Fibroblast of peridontal ligament (primary cell): ENCODE measurements at regions not wholly inside any gene's neighbourhood (a gene's known extent, or its start where the extent isn't known, plus 50 kb on each side); places are given as distances from the start of the nearest gene placed in this dataset.
"Not testable (repeated sequence)": the region's sequence is repeated elsewhere in the genome, so short reads cannot be mapped to it uniquely, and the experiment has no call there.

Experiments used
- DNase-seq: peaks from one replicate; pipeline ENCODE4 v3.0.0-alpha.2; 2010; ENCODE audit errors: extremely low read depth

DNA sequence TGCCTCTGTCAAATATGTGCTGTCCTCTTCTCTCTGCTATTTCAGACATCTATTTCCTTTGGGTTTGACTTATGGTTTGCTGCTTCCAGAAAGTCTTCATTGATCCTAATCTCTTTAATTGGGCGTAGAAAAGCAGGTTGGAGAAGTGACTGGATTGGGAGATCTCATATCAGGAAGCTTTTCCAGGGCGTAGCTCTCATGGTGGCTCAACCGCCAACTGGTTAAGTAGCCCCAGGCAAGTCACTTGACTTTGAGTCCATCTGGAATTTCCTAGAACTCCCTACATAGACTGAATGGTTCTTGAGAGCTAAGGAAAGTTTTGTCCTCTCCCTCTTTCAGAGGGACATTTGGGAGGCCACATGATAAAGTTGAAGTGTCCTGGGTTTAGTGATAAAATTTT, 192.3 kb upstream of the GLRA1 start:
- no peak for DNase-seq

DNA sequence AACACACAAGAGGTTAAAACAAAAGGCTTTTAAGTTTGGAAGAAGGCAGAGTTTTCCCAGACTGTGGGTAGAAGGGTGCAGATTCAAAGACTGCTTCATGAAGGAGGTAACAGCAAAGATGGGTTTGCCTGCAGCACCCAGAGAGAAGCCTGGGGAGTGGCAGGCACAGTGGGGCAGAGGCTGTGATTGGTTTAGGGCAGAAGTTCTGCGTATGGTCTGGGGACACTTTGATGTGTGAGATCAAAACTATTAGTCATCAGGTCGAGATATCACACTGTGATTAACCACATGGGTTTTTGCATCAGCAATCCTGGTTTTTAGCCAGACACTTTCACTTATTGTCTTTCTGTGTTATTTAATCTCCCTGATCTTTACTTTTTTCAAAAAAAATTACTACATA, 188.8 kb upstream of the GLRA1 start:
- no peak for DNase-seq

DNA sequence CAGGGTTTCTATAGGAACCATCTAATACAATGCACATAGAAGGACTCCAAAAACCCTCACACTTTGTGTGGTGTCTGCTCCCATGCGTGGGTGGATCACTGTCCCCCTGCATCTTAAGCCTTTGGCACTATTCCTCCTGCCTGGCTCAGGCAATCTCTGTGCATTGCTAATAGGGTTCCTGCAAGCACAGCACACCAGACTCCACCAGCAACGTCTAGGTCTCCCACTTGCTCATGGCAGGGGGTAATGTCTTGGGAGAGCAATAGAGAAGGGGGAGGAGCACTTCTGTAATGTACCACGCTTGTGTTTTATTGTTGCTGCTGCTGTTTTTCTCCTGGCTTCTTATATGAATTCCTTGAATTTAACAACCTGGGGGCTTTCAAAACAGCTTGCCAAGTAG, 182.6 kb upstream of the GLRA1 start:
- no peak for DNase-seq

DNA sequence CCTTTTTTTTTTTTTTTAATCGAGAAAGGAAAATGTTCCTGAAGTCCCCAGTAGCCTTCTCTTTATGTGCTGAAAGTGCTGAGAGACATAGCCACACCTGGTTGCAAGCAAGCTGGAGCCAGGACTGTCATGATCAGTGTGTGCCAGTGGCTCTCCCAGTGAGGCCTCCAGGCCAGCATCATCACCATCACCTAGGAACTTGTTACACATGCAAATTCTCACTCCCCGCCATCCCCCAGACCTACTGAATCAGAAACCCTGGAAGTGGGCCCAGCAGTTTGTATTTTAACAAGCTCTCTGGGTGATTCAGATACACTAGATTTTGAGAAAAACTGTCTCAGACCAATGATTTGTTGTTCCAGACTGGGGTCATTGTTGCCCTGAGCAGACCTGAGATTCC, 181.9 kb upstream of the GLRA1 start:
- no peak for DNase-seq

DNA sequence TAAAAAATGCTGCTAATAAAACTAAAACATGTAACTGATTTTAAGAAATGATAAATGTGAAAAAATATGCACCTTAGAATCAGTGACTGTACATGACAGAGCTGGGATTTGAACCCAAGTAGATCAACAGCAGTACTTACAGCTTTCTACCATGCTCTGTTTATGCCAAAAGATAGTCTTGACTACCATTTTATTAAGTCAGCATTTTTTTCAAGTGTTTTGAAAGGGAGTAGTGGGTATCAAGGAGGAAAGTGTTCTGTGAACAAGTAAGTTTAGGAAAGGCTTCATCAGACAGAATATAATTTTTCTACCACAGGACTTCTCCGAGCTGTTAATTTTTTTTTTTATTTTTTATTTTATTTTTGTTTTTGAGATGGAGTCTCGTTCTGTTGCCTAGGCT, 180.4 kb upstream of the GLRA1 start:
- no peak for DNase-seq

DNA sequence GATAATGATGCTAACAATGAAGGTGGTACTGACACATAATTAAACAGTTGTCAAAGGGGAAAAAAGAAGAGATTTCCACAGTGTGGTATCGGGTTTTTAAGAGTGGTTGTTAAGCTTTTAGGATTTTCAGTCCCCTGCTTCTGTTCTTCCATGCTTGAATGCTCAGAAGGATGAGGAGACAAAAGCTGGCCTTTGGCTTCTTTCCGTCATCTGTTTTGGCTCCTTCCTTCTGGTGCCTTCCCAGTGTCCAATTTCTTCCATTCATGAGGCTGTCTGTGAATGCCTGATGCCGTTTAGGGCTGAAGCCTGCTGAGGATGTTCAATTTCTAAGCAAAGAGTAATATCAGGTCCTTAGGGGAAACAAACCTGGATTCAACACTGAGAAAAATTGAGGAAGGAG, 179.6 kb upstream of the GLRA1 start:
- DNase-seq: no peak

DNA sequence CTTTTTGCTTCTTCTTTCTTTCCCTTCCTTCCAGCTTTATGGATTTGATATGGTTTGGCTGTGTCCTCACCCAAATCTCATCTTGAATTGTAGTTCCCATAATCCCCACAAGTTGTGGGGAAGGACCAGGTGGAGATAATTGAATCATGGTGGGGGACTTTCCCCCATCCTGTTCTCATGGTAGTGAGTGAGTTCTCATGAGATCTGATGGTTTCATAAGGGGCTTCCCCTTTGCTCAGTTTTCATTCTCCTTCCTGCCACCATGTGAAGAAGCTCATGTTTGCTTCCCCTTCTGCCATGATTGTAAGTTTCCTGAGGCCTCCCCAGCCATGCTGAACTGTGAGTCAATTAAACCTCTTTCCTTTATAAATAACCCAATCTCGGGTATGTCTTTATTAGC, 178.3 kb upstream of the GLRA1 start:
- DNase-seq: not testable (repeated sequence)

DNA sequence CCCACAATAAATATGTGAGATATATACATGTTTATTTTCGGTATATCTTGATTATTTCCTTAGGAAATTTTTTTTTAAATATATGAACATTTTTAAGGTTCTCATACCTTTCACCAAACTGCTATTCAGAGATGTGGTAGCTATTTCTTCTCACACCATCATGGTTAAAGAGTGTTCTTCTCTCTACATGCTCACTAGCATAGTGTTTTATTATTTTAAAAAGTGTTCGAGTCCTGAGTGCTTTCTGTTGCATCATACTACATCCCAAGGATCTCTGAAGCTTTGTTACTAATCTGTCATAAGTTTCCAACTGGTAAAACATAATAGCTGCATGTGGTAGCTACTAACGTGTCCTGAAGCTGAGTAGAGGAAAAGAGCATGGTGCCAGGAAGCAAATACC, 177.4 kb upstream of the GLRA1 start:
- DNase-seq: no peak

DNA sequence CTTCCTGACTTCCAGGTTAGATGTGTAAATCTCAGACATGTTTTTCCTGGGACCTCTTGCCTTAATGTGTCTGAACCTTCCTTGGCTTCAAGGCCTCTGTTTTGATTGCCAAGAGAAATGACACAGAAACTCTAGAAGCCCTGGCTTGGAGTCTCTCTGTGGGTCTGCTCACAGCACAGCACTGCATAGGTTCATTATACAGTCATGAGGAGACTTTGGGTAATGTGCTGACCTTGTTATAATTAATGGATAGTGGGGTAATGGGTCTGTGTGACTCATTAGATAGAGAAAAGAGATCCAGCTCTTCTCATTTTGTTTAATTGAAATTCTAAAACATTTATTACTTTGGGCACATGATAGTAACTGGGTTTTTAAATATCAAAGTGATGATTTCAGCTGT, 175.8 kb upstream of the GLRA1 start:
- DNase-seq: no peak

DNA sequence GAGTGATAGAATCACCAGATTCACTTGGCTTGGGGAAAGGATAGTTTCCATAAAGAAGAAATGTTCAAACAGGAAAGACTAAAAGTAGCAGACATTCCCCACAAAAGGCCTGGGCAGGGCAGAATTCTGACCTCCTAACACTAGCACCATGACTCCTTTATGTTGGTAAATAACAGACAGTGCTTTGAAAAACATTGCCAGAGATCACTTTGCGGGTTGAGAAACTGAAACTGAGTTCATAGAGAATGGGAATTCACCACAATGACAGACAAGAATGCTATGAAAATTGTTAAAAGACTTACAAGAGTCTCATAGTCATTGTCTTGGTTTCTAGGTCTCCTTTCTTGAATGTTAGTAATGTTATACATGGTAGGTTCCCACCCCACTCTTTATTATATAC, 172.5 kb upstream of the GLRA1 start:
- DNase-seq: no peak

DNA sequence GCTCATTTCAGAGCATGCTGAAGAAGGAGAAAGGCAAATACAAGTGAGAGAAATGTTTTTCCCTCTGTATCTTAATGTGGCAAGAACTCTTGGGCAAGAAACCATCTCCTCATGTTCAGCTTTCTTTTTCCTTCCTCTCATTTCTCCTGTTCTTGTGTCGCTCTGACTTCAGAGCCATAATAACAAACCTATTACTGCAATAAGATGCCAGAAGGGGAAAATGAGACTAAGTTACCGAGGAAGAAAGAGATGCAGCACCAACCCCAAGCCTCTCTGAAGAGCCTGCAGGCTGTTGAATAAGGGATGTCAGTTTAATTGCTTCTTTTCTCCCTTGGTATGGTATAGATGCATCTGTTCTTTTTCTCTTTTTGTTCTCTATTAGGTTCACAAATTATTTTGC, 170.1 kb upstream of the GLRA1 start:
- no peak for DNase-seq

DNA sequence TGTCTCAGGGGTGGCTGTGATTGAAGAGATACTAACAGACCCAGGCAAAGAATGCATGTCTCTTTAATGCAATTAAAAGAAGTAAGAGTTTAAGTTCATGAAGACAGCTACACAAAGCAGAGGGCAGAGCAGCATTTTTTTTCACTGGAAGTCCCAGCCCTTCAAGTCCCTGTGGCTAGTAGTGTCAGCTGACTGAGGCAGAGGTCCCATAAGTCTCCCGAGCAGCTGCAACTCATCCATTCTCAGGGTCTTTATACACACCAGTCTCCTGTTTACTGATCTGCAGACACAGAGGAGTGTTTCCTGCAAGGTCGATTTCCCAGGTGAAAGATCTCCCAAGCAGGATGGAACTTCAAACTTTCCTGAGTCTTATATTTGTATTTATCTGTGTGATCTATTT, 169.4 kb upstream of the GLRA1 start:
- no peak for DNase-seq

DNA sequence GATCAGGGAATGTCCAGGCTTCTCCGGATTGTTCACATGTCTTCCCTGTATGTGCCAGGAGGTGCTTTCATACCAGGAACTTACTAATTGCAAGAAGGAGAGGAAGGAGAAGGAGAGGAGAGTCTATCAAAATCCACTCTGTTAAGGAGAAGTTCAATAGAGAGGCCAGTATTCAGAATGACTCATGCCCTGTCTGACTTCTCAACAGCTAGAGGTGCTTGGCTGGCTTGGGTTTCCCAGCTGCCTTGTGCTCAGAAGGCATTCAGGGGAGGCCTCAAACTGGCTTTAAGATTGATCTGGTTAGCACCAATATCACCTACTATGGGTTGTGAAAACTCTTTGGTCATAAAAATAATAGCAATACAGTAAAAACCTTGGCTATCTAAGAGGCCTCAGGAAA, 167.9 kb upstream of the GLRA1 start:
- no peak for DNase-seq

DNA sequence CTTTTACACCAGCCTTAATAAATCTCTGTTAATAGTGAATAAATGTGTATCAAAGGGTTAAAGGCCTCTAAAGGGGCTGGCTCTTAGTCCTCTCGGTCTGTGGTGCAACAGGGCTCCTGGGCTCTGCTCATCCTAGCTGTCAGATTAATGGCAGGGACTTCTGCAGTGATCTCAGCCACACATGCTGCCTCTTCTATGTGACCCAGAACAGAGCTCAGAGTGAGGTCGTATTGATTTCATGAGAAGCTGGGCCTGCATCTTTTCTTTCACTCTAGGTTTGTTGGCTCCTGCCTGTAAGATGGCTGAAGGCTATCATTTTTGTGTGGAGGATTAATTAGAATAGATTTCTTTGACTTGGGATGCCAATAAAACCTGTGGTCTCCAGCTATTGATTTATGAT, 165.0 kb upstream of the GLRA1 start:
- no peak for DNase-seq

DNA sequence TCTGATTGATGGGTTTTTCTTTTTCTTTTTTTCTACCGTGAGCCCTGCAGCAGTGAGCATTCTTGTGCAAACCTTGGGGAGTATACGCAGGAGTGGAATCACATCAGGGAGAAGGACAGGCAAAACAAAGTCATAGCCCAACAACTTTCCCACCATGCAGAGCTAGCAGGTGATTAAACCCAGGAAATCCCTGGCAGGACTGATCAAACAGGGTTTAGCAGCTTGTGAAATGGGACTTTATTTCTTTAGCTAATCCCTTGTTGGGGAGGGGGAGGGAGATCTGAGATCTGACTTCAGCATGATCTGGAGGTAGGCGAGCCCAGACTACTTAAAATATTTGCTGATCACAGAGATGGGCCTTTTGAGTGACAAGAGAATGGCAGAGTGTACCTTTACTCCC, 162.0 kb upstream of the GLRA1 start:
- DNase-seq: no peak

DNA sequence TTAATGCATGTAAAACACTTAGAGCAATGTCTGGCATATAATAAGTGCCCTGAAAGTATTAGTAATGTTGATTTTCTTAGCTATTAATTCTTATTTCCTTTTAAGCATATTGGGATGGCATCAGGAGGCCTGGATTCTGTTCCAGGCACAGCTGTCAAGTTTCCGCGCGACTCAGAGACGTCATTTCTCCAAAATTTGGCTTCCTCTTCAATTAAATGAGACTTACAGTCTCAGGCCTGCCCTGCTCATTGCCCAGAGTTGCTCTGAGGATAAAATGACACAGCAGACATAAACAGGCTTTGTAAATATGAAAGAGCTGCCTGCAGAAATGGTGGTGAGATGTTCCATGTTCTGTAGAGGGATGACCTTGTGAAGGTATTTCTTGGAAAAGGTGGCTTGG, 159.8 kb upstream of the GLRA1 start:
- DNase-seq: no peak

DNA sequence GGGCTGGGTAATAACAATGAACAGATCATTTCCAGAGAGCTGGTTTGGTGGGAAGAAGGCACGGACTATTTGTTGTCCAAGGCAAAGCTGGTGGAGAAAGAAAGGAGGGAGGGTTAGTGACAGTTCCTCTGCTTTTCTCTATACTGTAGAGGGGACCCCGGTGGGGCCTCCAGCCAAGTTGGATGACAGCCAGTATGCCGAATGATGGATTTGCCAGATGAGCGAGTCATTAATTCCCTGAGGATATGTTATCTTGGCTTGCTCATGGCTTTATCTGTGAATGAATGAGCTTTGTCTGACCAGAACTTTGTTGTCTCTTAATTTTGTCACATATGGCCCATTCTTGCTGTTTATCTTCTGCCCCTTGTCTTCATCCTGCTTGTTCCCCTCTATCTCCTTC, 158.6 kb upstream of the GLRA1 start:
- no peak for DNase-seq

DNA sequence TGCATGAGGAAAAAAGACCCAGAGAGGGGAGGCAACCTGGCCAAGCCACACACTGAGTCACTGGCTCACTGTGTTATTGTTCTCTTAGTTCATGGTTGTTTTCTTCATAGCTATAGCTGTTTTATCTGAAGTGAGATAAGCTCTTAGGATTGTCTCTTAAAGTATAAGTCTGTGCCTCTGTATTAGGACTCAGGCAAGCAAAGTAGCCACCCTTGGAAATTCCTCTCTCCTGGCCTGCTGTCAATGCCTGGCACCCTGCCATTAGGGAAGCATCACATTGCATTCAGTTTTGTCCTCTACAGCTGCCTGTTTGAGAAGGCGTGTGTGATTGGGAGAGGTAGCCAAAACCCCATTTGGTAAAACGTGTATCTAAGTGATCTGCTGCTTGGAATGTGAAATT, 147.4 kb upstream of the GLRA1 start:
- DNase-seq: no peak

DNA sequence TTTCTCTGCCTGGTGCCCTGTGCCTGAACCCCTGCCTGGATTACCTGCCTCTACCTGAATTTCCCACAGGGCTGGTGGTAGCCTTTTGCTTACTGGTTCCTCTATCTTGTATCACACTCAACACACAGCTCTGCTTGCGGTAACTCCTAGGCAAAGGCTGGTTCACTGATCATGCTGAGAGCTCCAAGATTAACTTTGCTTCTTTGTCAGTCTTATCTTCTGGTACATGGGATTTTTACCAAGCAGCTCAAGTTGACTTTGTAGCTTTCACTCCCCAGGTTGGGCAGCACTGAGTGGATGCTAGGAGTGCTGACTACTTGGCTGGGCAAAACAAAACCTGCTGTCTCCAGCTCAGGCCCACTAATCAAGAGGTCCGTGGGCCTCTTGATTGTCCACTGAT, 145.9 kb upstream of the GLRA1 start:
- no peak for DNase-seq

DNA sequence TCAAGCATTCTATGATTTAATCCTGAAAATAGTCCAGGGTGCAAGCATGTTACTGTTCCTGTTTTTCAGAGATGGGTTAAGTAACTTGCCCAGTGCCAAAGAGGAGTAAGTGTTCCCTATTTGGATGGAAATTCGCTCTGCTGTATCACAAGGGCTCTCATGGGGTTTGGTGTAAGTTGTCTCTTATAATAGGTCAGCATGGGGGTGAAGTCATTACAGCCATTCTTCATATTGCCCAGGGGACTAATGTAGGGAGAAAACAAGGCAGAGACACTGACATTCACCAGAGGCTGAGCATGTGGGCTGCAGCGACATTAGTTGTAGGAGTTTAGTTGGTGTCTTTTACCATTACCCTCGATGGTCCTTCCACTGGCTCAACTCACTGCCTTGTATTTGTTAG, 142.1 kb upstream of the GLRA1 start:
- DNase-seq: no peak

DNA sequence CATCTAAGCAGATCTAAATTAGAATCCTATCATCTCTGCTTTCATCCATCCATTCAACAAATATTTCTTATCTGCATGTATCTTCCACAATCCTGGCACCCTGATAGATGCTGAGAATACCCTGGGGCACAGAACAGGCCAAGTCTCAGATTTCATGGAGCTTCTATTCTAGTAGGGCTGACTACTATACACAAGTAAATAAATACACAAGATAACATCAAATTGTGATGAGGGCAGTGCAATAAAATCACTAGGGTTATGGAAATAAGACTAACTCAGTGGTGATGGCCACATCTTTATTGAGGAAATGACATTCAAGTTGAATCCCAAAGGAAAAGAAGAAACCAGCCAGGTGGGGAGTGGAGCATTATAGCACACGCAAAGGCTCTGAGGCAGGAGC, 138.4 kb upstream of the GLRA1 start:
- DNase-seq: no peak

DNA sequence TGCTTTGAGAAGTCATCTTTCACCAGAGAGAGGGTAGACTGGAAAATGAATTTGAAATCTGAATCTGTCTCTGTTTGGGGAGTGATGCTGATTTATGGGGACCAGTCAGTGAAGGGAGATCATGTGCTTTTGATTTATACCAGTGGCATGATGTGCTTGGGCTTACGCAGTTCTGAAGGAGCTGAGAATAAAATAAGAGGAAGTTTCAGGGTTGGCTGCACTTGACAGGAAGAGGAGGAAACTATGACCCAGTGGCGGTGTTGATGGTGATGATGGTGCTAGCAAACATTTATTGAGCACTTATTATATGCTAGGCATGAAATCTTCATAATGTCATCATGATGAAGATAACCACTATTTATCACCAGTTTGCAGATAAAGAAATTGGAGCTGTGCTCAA, 136.4 kb upstream of the GLRA1 start:
- no peak for DNase-seq

DNA sequence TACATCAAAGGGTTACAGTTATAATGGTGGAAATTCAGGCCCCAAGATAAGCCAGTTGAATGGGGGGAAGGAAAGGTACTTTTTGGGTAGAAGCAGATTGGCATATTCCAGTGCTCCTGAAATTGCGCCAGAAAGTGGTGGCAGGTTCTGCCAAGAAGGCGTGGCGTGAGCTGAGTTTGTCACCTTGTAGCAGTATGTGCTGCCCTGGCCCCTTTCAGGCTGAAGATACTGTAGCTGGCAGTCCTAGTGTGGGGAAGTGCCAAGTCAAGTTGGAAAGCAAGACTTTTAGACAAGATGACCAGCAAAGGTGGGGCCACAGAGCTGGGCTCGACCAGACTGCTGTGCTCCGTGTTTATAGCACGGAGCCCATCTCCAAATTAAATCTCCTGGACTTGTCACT, 133.6 kb upstream of the GLRA1 start:
- DNase-seq: no peak

DNA sequence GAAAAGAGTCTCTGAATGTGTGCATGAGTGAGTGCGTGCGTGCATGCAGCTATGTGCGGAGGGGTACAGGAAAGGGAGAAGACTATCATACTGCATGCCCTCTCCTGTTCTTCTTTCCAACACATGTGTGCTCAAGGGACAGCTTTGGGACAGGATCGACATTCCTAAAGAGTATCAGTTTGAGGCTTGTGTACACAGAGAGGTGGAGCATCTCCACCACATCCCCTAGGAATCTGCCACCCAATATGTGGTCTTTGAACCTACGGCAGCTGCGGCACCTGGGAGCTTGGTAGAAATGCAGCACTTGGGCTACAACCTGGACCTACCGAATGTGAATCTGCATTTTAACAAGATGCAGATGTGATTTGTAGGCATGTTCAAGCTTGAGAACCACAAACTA, 132.3 kb upstream of the GLRA1 start:
- DNase-seq: no peak

DNA sequence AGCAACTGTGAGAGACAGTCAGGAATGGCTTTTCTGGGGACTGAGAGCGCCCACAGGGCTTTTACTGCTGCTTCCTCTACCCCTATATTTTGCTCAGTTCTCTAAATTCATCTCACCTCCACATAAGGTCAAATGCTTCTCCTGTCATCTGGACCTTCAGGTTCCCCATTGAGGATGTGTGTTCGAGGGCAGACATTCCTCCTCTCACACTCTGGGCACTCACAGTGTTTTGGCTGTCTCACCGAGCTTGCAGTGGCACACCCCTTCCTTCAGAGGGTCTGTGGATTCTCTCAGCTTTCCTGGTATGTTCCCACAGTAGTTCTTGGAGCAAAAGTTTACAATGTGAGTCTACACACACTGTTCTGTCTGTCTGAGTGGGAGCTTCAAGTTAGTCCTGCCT, 127.8 kb upstream of the GLRA1 start:
- DNase-seq: no peak
